Ovary (tissue), 3 donors: ENCODE measurements at regions not wholly inside any gene's neighbourhood (a gene's known extent, or its start where the extent isn't known, plus 50 kb on each side); places are given as distances from the start of the nearest gene placed in this dataset.

Experiments
- POLR2A ChIP-seq: fragments of 450-650 bp; IDR thresholded peaks from one replicate; pipeline ENCODE4 v1.6.1; 2017; ENCODE audit warnings: antibody characterized with exemption, mild to moderate bottlenecking, moderate library complexity
- TF ChIP-seq, protein P1 (sequence below), 3 donors: fragments of 450-650 bp in 2 of 3; fragments of 200-600 bp in 1 of 3; IDR thresholded peaks; one replicate each; pipeline versions ENCODE4 v1.5.1 to v1.8.0; 2016 to 2022; ENCODE audit warnings: antibody characterized with exemption in 3 of 3, mild to moderate bottlenecking in 1 of 3
- donor health status: DM: no; HTN: no; CAD: no.

DNA sequence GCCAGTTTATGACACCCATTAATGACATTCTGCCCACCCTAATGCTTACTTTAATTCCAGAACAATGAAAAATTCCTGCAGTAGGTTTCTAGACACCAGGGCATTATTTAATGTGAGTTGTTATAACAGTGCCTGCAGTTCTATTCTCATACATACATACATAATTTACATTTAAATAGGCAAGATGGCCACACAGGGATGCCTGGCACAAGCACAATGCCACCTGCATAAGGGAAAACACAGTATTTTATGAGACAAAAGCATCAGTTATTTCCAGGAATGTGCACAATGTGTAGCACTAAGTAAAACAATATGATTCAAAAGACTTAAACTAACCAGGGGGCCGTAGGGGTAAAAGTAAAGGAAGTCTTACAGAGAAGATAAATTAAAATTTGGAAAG is 243.9 kb upstream of the SPRY2 start:
- TF ChIP-seq, protein P1, sequence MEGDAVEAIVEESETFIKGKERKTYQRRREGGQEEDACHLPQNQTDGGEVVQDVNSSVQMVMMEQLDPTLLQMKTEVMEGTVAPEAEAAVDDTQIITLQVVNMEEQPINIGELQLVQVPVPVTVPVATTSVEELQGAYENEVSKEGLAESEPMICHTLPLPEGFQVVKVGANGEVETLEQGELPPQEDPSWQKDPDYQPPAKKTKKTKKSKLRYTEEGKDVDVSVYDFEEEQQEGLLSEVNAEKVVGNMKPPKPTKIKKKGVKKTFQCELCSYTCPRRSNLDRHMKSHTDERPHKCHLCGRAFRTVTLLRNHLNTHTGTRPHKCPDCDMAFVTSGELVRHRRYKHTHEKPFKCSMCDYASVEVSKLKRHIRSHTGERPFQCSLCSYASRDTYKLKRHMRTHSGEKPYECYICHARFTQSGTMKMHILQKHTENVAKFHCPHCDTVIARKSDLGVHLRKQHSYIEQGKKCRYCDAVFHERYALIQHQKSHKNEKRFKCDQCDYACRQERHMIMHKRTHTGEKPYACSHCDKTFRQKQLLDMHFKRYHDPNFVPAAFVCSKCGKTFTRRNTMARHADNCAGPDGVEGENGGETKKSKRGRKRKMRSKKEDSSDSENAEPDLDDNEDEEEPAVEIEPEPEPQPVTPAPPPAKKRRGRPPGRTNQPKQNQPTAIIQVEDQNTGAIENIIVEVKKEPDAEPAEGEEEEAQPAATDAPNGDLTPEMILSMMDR (IDR thresholded peaks at IDR 0.05), result no peak
- no peak for TF ChIP-seq POLR2A
